GM19372 (cell line): ENCODE measurements at regions not wholly inside any gene's neighbourhood (a gene's known extent, or its start where the extent isn't known, plus 50 kb on each side); places are given as distances from the start of the nearest gene placed in this dataset.
A peak's percentile ranks its signal among the peaks of the same experiment; 100 is the strongest.
"Not testable (repeated sequence)": the region's sequence is repeated elsewhere in the genome, so short reads cannot be mapped to it uniquely, and the experiment has no call there.

Experiments
- ATAC-seq: cut with Tn5 transposase; IDR thresholded peaks from one replicate; pipeline ENCODE4 v1.9.1; 2021; ENCODE audit warnings: mild to moderate bottlenecking, low read depth, moderate library complexity; ENCODE audit not compliant: unreplicated experiment

- no peak for ATAC-seq
Observed at GRCh38 chr5:97998941-97999340, 774.5 kb upstream of the RGMB start.

- ATAC-seq, result no peak
Observed at GRCh38 chr5:98004463-98004862, 769.0 kb upstream of the RGMB start.

GRCh38 chr5:98016771-98017170 lies 756.7 kb upstream of the RGMB start:
- ATAC-seq, result no peak

- ATAC-seq, result not testable (repeated sequence)
Observed at GRCh38 chr5:98030273-98030672, 743.2 kb upstream of the RGMB start.

- ATAC-seq, result not testable (repeated sequence)
Observed at GRCh38 chr5:98031036-98031435, 742.4 kb upstream of the RGMB start.

GRCh38 chr5:98031496-98031895 lies 742.0 kb upstream of the RGMB start:
- no peak for ATAC-seq

GRCh38 chr5:98031926-98032325 lies 741.5 kb upstream of the RGMB start:
- ATAC-seq, result no peak

GRCh38 chr5:98041661-98042060 lies 731.8 kb upstream of the RGMB start:
- ATAC-seq, result no peak

GRCh38 chr5:98042521-98042920 lies 730.9 kb upstream of the RGMB start:
- ATAC-seq, result no peak

GRCh38 chr5:98042961-98043360 lies 730.5 kb upstream of the RGMB start:
- no peak for ATAC-seq

GRCh38 chr5:98050583-98050982 lies 722.9 kb upstream of the RGMB start:
- ATAC-seq, result no peak

GRCh38 chr5:98053170-98053569 lies 720.3 kb upstream of the RGMB start:
- no peak for ATAC-seq

GRCh38 chr5:98060148-98060547 lies 713.3 kb upstream of the RGMB start:
- no peak for ATAC-seq

- ATAC-seq, result no peak
Observed at GRCh38 chr5:98064118-98064685, 709.3 kb upstream of the RGMB start.

GRCh38 chr5:98065261-98065909 lies 708.1 kb upstream of the RGMB start:
- no peak for ATAC-seq

- ATAC-seq, result no peak
Observed at GRCh38 chr5:98066910-98067309, 706.6 kb upstream of the RGMB start.

- peak; percentile 86 for ATAC-seq
Observed at GRCh38 chr5:98069876-98070512, 703.5 kb upstream of the RGMB start.

GRCh38 chr5:98072921-98073320 lies 700.5 kb upstream of the RGMB start:
- ATAC-seq, result no peak

- ATAC-seq, result no peak
Observed at GRCh38 chr5:98076501-98076900, 697.0 kb upstream of the RGMB start.

GRCh38 chr5:98085593-98085992 lies 687.9 kb upstream of the RGMB start:
- no peak for ATAC-seq

GRCh38 chr5:98095072-98095471 lies 678.4 kb upstream of the RGMB start:
- ATAC-seq, result no peak

GRCh38 chr5:98096155-98096554 lies 677.3 kb upstream of the RGMB start:
- ATAC-seq, result no peak
